GM19043 (cell line): ENCODE measurements at regions not wholly inside any gene's neighbourhood (a gene's known extent, or its start where the extent isn't known, plus 50 kb on each side); places are given as distances from the start of the nearest gene placed in this dataset.
"Not testable (repeated sequence)": the region's sequence is repeated elsewhere in the genome, so short reads cannot be mapped to it uniquely, and the experiment has no call there.

ENCODE experiments used
- ATAC-seq: cut with Tn5 transposase; IDR thresholded peaks from one replicate; pipeline ENCODE4 v1.9.1; 2021; ENCODE audit warnings: low read depth; ENCODE audit not compliant: unreplicated experiment

GRCh38 chr2:45123065-45123464 lies 113.8 kb upstream of the SIX2 start:
- no peak for ATAC-seq

DNA sequence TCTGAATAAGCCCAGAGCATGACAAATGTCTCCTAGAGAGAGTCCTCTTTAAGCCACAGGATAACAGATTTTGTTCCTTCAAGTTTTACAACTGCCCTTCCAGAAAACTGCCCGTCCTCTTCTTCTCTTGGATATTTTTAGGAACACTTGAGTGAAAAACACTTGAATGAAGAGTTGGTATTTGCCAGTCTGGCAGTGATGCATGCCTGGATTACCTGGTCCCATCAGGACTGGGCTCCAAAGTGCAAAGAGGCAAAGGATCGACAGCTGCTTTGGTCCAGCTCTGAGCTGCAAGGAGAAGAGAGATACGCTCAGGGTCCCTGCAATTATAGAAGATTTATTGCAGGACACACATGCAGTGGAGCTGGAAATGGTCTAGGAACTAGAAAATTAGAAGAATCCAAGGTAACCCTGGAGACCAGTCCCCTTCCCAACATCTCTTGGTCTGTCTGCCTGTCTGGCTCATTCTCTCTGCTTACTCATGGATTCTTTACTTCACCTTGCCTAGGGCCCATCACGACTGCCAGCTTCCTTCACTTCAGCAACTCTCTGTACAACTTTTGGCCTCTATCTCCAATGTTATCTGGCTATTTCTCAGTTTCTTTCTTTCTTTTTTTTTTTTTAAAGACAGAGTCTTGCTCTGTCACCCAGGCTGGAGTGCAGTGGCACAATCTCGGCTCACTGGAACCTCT lies 112.1 kb upstream of the SIX2 start:
- no peak for ATAC-seq

DNA sequence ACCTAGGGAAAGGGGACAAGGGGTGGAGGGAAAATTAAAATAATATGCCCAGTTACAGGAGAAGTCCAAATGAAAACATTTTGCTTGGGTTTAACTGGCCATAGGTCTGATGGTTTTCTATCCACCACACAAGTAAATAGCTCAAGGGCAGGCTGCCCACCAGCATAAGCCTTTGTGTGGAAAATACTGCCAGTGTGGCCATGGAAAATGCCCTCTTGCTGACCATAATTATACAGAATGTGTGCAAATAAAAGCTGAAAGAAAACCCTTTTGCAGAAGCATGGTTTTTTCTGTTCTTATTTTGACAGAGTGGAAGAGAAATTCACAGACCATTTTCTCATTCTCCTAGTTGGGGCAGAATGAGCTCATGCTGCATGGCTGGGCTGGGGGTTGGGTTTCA lies 111.3 kb upstream of the SIX2 start:
- no peak for ATAC-seq

DNA sequence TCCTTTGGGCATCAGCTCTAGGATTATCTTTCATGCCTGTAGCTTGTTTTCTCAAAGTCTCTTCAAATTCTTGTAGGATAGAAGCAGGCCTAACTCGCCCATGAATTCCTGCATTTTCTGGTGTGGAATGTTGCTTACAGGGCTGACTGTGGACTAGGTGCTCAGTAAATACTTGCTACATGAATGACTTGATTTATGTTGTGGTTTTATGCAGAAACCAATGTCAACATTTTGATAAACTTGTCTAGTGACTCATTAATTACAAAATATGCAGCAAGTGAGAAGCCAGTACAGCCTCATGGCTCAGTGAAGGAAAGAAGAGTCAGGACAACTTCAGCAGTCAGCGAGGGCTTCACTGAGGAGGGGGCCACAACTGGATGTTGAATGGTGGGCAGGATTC lies 110.6 kb upstream of the SIX2 start:
- ATAC-seq: no peak

DNA sequence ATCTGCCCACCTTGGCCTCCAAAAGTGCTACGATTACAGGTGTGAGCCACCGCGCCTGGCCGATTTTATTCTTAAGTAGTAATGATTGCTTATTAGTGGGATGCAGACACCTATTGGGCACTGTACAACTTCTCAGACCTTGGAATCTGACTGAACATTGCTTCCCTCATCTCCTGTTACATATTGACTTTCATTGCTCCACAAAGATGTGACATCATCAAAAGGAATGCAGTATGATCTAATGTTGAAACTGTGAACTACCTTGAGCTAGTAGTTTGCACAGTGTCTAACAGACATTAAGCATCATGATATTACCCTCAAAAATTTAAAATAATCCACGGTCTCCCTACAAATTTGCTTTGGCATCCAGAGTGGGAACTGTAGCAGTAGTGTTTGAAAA lies 109.8 kb upstream of the SIX2 start:
- ATAC-seq: no peak

- ATAC-seq: no peak
These were observed 108.1 kb upstream of the SIX2 start for GRCh38 chr2:45117383-45117782.

- ATAC-seq: no peak
These were observed 105.9 kb upstream of the SIX2 start for GRCh38 chr2:45115181-45115580.

DNA sequence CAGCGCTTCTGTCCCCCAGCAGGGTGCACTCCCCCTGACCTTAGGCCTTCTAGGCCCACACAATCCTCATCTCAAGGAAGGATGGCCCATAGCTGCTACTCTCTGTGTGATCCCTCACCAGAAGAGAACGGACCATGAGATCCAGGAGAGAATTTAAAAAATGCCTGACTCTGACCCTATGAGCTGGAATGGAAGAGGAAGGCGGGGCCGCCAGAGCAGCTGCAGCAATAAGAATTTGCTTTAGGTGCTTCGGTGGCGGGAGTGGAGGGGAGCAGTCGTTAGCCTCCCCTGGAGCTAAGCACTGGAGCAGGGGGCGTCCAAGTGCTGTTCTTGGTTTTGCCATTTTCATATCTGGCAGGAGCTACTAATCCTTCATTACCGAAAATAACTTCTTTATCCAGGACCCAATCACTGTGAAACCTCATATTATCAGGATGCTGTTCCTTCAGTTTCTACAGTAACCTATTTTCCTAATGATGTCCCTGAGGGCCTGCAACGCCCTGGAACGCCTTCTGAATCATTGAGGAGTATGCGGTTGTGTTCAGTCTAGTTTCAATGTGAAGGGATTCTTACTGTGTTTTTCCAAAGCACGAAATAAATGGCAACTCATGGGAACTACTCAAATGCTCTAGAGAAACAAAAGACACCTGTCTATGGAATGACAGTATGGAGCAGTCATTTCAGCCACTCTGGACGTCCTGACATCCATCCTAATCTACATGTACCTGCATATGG lies 105.1 kb upstream of the SIX2 start:
- ATAC-seq: no peak

GRCh38 chr2:45112750-45113149 lies 103.5 kb upstream of the SIX2 start:
- no peak for ATAC-seq

DNA sequence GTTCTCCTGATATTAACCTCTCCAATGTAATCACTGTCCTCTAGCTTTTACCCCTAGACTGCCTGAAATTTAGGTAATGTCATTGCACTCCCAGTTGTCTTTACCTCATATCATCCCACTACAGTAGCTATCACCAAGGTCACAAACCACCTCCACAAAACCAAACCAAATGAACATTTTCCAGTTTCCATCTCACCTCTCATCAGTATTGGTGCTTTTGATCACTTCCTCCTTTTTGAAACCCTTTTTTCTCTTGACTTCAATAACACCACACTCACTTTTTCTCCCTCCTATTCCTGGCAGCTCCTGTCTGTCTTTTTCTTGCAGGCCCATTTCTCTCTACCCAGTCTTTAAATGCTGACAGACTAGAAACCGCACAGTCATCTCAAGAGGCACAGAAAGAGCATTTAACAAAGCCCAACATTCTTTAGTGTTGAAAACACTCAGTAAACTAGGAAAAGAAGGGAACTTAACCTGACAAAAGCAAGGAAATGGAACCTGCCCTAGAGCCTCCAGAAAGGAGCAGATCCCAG lies 95.9 kb upstream of the SIX2 start:
- no peak for ATAC-seq

DNA sequence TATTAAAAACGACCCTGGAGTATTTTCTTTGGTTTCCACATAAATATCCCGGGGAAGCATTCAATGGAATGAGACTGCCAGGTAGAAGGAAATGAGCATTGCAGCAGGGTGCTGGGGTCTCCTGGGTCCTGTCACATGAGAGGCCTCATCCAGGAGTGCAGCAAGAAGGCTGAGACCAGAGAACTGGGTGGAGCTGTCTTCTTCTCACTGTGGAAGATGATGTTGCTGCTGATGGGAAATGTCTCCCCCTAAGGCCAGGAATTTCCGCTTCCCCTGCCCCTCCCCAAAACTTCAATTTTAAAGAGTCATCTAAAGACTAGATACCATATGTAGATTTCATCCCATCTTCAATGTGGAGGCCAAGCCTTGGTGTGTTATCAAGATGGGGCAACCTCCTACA lies 95.2 kb upstream of the SIX2 start:
- ATAC-seq: no peak

DNA sequence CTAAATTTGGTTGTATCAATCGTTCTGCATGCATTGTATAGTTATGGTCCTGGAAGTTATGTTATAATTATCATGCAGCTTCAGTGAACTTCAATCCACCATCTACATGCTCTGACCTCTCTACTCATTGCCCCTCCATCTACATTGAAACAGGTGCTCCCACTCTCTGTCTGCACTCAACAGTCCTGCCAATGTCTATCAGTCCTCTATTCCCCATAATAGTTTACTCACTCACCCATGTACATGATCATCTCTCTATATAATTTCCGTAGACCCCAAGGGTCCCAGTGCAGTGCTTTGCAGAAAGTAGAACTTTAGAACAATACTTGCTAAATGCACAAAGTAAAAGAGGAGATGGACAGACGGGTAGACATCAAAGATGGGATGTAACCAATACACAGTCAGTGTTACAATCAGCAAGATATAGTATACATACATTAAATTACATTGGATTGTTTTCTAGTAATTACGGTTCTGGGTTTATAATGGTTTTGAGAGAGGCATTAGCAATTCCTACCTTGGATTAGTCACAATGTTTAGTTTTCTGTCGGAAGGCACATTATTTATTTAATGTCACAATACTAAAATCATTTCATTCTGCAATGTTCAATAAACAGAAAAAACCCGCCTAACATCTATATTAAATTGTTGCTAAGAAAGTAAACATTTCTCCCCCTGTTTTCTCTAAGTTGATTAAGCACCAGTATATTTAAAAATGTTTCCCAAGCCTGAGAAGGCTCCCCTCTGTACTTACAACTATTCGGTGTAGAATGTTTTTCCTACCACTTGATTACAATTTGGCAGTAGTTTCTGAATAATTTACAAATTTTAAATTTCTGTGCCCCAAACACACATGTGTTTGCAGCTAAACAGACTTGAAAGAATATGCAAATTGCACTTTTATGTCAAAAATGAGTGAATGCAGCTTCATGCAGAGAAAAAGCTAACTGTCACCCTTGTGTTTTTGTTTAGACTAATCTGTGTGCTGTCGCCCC lies 94.4 kb upstream of the SIX2 start:
- ATAC-seq: no peak

- ATAC-seq: no peak
These were observed 93.4 kb upstream of the SIX2 start for GRCh38 chr2:45102579-45103117.

DNA sequence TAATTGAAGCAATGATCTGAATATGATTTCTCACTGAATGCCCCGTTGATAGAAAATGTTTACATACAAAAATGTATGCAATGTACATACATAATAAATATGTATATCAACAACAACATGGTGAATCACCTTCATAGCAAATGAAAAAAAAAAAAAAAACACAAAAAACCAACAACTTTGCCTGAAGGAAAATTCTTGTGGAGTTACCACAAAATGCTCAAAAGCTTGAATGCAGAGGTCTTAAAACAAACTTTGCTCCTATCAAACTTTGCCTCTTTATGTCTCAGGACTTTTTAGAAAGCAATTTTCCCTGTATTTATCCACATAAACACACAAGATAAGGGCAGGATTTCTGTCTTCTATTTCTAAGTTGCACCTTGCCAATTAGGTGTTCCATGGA lies 92.9 kb upstream of the SIX2 start:
- ATAC-seq: no peak

DNA sequence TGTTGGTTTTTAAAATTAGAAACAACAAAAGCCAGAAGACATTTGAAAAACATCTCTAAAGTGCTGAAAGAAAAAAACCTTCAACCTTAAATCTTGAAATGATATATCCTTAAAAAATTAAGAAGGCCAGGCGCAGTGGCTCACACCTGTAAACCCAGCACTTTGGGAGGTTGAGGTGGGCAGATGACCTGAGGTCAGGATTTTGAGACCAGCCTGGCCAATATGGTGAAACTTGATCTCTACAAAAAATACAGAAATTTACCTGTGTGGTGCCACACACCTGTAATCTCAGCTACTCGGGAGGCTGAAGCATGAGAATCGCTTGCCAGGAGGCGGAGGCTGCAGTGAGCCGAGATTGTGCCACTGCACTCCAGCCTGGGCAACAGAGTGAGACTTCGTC lies 87.7 kb upstream of the SIX2 start:
- no peak for ATAC-seq

DNA sequence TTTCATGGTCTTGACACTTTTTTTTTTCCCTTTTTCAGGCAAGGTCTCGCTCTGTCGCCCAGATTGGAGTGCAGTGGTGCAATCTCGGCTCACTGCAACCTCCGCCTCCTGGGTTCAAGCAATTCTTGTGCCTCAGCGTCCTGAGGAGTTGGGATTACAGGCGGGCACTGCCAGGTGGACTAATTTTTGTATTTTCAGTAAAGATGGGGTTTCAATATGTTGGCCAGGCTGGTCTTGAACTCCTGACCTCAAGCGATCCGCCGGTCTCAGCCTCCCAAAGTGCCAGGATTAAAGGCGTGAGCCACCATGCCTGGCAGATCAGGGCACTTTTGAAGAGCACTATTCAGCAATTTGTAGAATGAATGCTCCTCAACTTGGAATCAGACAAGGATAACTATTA lies 86.8 kb upstream of the SIX2 start:
- not testable (repeated sequence) for ATAC-seq

- ATAC-seq: no peak
These were observed 84.4 kb upstream of the SIX2 start for GRCh38 chr2:45093663-45094062.

- ATAC-seq: no peak
These were observed 83.9 kb upstream of the SIX2 start for GRCh38 chr2:45093181-45093580.

- ATAC-seq: no peak
These were observed 80.5 kb upstream of the SIX2 start for GRCh38 chr2:45089554-45090261.

DNA sequence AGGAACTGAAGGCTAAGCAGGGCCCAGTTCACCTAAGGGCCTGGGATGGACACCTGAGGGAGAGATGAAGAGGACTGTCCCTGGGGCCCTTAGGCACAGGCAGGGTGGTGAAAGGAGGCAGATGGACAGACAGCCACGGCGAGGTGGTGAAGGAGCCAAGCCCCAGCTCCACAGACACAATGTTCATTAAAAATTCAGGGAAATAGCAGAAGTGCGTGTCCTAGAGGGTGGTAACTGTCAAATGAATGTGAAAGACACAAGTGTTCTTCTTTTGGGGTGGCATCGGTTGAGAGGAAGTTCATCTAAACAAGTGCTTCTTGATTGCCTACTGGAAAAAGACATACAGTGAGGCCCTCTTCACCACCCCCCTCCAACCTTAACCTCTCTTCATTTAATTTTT lies 76.2 kb upstream of the SIX2 start:
- ATAC-seq: no peak
